ENCODE measurements at regions not wholly inside any gene's neighbourhood (a gene's known extent, or its start where the extent isn't known, plus 50 kb on each side); places are given as distances from the start of the nearest gene placed in this dataset.

DNA sequence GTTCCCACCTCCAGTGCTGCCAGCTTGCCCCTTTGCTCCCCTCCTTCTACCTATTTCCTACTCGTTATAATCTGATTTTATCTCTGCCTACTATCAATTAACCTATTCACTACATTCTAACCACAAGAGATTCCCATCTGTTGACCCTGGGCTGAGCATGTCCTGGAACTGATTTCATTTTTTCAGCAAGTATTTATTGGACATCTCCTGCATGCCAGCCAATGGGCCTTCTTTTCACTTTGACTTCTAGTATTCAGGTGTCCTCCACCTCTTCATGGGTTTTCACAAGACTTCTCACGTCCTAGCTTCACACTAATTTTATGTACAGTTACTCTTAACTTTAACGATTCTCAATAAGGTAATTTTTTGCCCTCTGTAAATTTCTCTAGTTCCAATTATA is 282.7 kb upstream of the KLHL1 start:
- Histone ChIP-seq H3K36me3 (ENCODE audit: low read depth) (no peaks in the 10 kb centered on the region), H3K79me2 (ENCODE audit: low read depth) (no peaks in the 10 kb centered on the region), H3K4me2 (no peak overlapping the region), H3K27ac (no peak overlapping the region), H3K4me1 (replicated peaks; ENCODE audit: insufficient read depth) (no peaks in the 10 kb centered on the region), H3F3A (ENCODE audit: insufficient read depth, low read depth) (no peaks in the 10 kb centered on the region), H3K4me3 (no peak overlapping the region), H3K9me3 (ENCODE audit: insufficient read depth, low read depth) (no peaks in the 10 kb centered on the region), H4K20me1 (ENCODE audit: insufficient read depth) (no peaks in the 10 kb centered on the region), H3K27me3 (ENCODE audit: insufficient read depth, low read depth) (no peaks in the 10 kb centered on the region), H2AFZ (no peak overlapping the region), H3K9me2 (ENCODE audit: insufficient read depth) (no peaks in the 10 kb centered on the region)
- intact Hi-C loops (cut with micrococcal nuclease; ENCODE audit: unreplicated experiment) = no loop called here
- ChIA-PET POLR2A (ENCODE audit: unreplicated experiment) (no interaction called here), CTCF (no interaction called here)
- BruUV-seq (replicated peaks) = no TSS peak
- DNase-seq = no peak
- TF ChIP-seq, protein P1, sequence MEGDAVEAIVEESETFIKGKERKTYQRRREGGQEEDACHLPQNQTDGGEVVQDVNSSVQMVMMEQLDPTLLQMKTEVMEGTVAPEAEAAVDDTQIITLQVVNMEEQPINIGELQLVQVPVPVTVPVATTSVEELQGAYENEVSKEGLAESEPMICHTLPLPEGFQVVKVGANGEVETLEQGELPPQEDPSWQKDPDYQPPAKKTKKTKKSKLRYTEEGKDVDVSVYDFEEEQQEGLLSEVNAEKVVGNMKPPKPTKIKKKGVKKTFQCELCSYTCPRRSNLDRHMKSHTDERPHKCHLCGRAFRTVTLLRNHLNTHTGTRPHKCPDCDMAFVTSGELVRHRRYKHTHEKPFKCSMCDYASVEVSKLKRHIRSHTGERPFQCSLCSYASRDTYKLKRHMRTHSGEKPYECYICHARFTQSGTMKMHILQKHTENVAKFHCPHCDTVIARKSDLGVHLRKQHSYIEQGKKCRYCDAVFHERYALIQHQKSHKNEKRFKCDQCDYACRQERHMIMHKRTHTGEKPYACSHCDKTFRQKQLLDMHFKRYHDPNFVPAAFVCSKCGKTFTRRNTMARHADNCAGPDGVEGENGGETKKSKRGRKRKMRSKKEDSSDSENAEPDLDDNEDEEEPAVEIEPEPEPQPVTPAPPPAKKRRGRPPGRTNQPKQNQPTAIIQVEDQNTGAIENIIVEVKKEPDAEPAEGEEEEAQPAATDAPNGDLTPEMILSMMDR (conservative IDR thresholded peaks at IDR 0.05) = no peak
- TF ChIP-seq EZH2 (IDR thresholded peaks at IDR 0.05; ENCODE audit: low read depth) = no peak

DNA sequence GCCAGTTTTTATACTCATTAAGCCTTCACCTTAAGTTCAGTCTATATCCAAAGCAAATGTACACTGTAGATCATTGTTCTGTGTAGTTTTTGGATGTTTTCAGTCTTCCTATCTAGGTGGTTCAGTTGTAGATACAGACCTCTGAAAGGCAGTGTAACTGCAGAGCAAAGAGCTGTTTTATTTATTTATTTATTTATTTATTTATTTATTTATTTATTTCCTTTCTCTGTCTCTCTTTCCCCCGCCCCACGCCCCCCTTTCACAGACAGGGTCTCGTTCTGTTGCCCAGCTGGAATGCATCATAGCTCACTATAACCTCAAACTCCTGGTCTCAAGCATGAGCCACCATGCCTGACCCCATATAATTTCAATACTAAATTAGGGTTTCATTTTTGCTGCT is 281.8 kb upstream of the KLHL1 start:
- no peaks in the 10 kb centered on the region for H3F3A ChIP-seq (ENCODE audit: insufficient read depth, low read depth)
- DNase-seq = no peak
- no peak overlapping the region for H2AFZ ChIP-seq
- no peak overlapping the region for H3K4me3 ChIP-seq
- intact Hi-C loops (cut with micrococcal nuclease; ENCODE audit: unreplicated experiment) = no loop called here
- no peaks in the 10 kb centered on the region for H4K20me1 ChIP-seq (ENCODE audit: insufficient read depth)
- ChIA-PET POLR2A (ENCODE audit: unreplicated experiment) (no interaction called here), CTCF (no interaction called here)
- no peaks in the 10 kb centered on the region for H3K36me3 ChIP-seq (ENCODE audit: low read depth)
- no peaks in the 10 kb centered on the region for H3K9me2 ChIP-seq (ENCODE audit: insufficient read depth)
- BruUV-seq (replicated peaks) = no TSS peak
- H3K79me2 ChIP-seq (ENCODE audit: low read depth) = no peaks in the 10 kb centered on the region
- no peak overlapping the region for H3K27ac ChIP-seq
- no peak overlapping the region for H3K4me2 ChIP-seq
- no peaks in the 10 kb centered on the region for H3K9me3 ChIP-seq (ENCODE audit: insufficient read depth, low read depth)
- no peaks in the 10 kb centered on the region for H3K27me3 ChIP-seq (ENCODE audit: insufficient read depth, low read depth)
- no peaks in the 10 kb centered on the region for H3K4me1 ChIP-seq (replicated peaks; ENCODE audit: insufficient read depth)
- no peak for TF ChIP-seq EZH2 (IDR thresholded peaks at IDR 0.05; ENCODE audit: low read depth)
- TF ChIP-seq, protein P1 (conservative IDR thresholded peaks at IDR 0.05) = no peak

DNA sequence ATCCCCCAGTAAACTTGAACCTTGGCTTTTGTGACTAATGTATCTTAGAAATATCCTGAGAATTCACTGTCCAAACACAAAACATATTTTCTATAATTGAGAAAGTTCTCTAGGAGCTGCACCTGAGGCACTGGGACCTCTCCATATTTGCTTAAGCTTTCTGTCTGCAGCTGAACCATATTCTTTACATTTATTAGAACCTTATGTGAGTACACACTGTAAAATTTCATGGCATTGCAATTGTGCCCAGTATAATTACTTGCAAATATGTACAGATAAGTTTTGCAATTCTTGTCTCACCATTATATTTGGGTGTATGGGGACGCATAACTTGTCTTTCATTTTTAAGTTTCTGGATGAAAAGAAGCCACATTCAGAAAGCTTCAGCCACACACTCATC is 280.7 kb upstream of the KLHL1 start:
- no peak overlapping the region for H3K27ac ChIP-seq
- H4K20me1 ChIP-seq (ENCODE audit: insufficient read depth) = no peaks in the 10 kb centered on the region
- TF ChIP-seq, protein P1 (conservative IDR thresholded peaks at IDR 0.05) = no peak
- TF ChIP-seq EZH2 (IDR thresholded peaks at IDR 0.05; ENCODE audit: low read depth) = no peak
- H3K4me1 ChIP-seq (replicated peaks; ENCODE audit: insufficient read depth) = no peaks in the 10 kb centered on the region
- DNase-seq = no peak
- H2AFZ ChIP-seq = no peak overlapping the region
- no peaks in the 10 kb centered on the region for H3F3A ChIP-seq (ENCODE audit: insufficient read depth, low read depth)
- no peaks in the 10 kb centered on the region for H3K27me3 ChIP-seq (ENCODE audit: insufficient read depth, low read depth)
- H3K9me3 ChIP-seq (ENCODE audit: insufficient read depth, low read depth) = no peaks in the 10 kb centered on the region
- BruUV-seq (replicated peaks) = no TSS peak
- H3K4me3 ChIP-seq = no peak overlapping the region
- CTCF ChIA-PET = no interaction called here
- H3K36me3 ChIP-seq (ENCODE audit: low read depth) = no peaks in the 10 kb centered on the region
- intact Hi-C loops (cut with micrococcal nuclease; ENCODE audit: unreplicated experiment) = no loop called here
- H3K9me2 ChIP-seq (ENCODE audit: insufficient read depth) = no peaks in the 10 kb centered on the region
- no peaks in the 10 kb centered on the region for H3K79me2 ChIP-seq (ENCODE audit: low read depth)
- H3K4me2 ChIP-seq = no peak overlapping the region
- POLR2A ChIA-PET (ENCODE audit: unreplicated experiment) = no interaction called here

Measured in PC-9 (cell line).